AG09309 (cell line): ENCODE measurements at regions not wholly inside any gene's neighbourhood (a gene's known extent, or its start where the extent isn't known, plus 50 kb on each side); places are given as distances from the start of the nearest gene placed in this dataset.

Experiments used
- DNase-seq: peaks from one replicate; pipeline ENCODE4 v3.0.0-alpha.2; 2010; ENCODE audit warnings: low read depth
- H3K4me3 ChIP-seq: 2 replicates; pipeline ENCODE4 v1.5.1; 2011; ENCODE audit warnings: mild to moderate bottlenecking, low read depth, low read length, moderate library complexity; ENCODE audit not compliant: control insufficient read depth
- CTCF ChIP-seq: IDR thresholded peaks from 2 replicates; pipeline ENCODE4 v1.5.1; 2011; ENCODE audit warnings: mild to moderate bottlenecking, low read depth, low read length, inconsistent platforms; ENCODE audit not compliant: insufficient read depth, control insufficient read depth; ENCODE audit errors: missing control alignments

GRCh38 chr10:130780763-130781162 is 530.8 kb downstream of the TCERG1L start:
- TF ChIP-seq CTCF, result no peak
- no peak for DNase-seq
- H3K4me3 ChIP-seq, result no peak overlapping the region

- DNase-seq, result no peak
- TF ChIP-seq CTCF, result no peak
- H3K4me3 ChIP-seq, result no peak overlapping the region
Observed at GRCh38 chr10:130781206-130781605, 530.3 kb downstream of the TCERG1L start.

- no peak for DNase-seq
- no peak overlapping the region for H3K4me3 ChIP-seq
- TF ChIP-seq CTCF, result no peak
Observed at GRCh38 chr10:130781623-130782022, 529.9 kb downstream of the TCERG1L start.

GRCh38 chr10:130782467-130782866 is 529.1 kb downstream of the TCERG1L start:
- no peak overlapping the region for H3K4me3 ChIP-seq
- no peak for TF ChIP-seq CTCF
- DNase-seq, result no peak

- no peak for TF ChIP-seq CTCF
- DNase-seq, result no peak
- no peak overlapping the region for H3K4me3 ChIP-seq
Observed at GRCh38 chr10:130784326-130784725, 527.2 kb downstream of the TCERG1L start.

GRCh38 chr10:130786365-130786966 is 525.1 kb downstream of the TCERG1L start:
- no peak for DNase-seq
- H3K4me3 ChIP-seq, result no peak overlapping the region
- TF ChIP-seq CTCF, result no peak

- TF ChIP-seq CTCF, result no peak
- no peak overlapping the region for H3K4me3 ChIP-seq
- DNase-seq, result no peak
Observed at GRCh38 chr10:130787243-130787642, 524.3 kb downstream of the TCERG1L start.
